ENCODE measurements at regions not wholly inside any gene's neighbourhood (a gene's known extent, or its start where the extent isn't known, plus 50 kb on each side); places are given as distances from the start of the nearest gene placed in this dataset.

- Histone ChIP-seq H3K4me3 (replicated peaks in 1 of 3; ENCODE audit: insufficient read depth in 1 of 3, low read depth in 1 of 3, low read length in 3 of 3) (no peak overlapping the region), H3K36me3 (ENCODE audit: control insufficient read depth in 2 of 2, extremely low read depth in 1 of 2, insufficient read depth in 2 of 2, low read length in 2 of 2) (no peaks in the 10 kb centered on the region), H2AFZ (ENCODE audit: low read depth, low read length) (no peak overlapping the region), H3K79me2 (ENCODE audit: control insufficient read depth, insufficient read depth, low read length) (no peaks in the 10 kb centered on the region), H3K27ac (ENCODE audit: insufficient read depth, low read depth, low read length) (no peak overlapping the region), H3K4me2 (ENCODE audit: insufficient read depth, low read length) (no peak overlapping the region), H3K4me1 (ENCODE audit: control insufficient read depth, extremely low read depth, insufficient read depth, low read length) (peaks cover 6% of the 10 kb centered on the region), H4K20me1 (replicated peaks; ENCODE audit: control insufficient read depth, extremely low read depth, insufficient read depth, low read length) (no peaks in the 10 kb centered on the region), H3K9me3 (replicated peaks; ENCODE audit: control insufficient read depth, insufficient read depth, low read length) (no peaks in the 10 kb centered on the region), H3K27me3 (ENCODE audit: control insufficient read depth in 2 of 2, insufficient read depth in 2 of 2, low read length in 2 of 2) (no peaks in the 10 kb centered on the region), H3K9me1 (replicated peaks; ENCODE audit: control insufficient read depth, extremely low read depth, insufficient read depth, low read length) (no peaks in the 10 kb centered on the region), H3K9ac (replicated peaks; ENCODE audit: extremely low read depth, insufficient read depth, low read length) (no peak overlapping the region)
- DNase-seq (ENCODE audit: low read depth, low spot score) (no peak), FAIRE-seq (no peak)
- intact Hi-C loops (cut with micrococcal nuclease) (no loop called here), dilution Hi-C loops (cut with MboI; ENCODE audit: extremely low pct_ligation_motif_present, low sequenced_read_pairs) (no loop called here)
- POLR2A ChIA-PET, result no interaction called here
- CTCF ChIA-PET, result no interaction called here
- no peak for TF ChIP-seq CTCF (IDR thresholded peaks at IDR 0.05; ENCODE audit: extremely low read depth in 1 of 2, insufficient read depth in 1 of 2, low read depth in 1 of 2, low read length in 2 of 2)
- TF ChIP-seq FOS (IDR thresholded peaks at IDR 0.05; ENCODE audit: borderline replicate concordance, insufficient read depth, low read length), result no peak
- TF ChIP-seq JUN (IDR thresholded peaks at IDR 0.05; ENCODE audit: borderline replicate concordance, insufficient read depth, insufficient read length, low read depth), result no peak
- TF ChIP-seq POLR2A (IDR thresholded peaks at IDR 0.05; ENCODE audit: low read depth, low read length), result no peak
- no peak for TF ChIP-seq POLR2AphosphoS5 (IDR thresholded peaks at IDR 0.05; ENCODE audit: insufficient read depth, low read depth, low read length)
- TF ChIP-seq GATA2 (IDR thresholded peaks at IDR 0.05; ENCODE audit: insufficient read depth, insufficient read length, low read depth, low read length), result no peak
- no peak for TF ChIP-seq EZH2 (IDR thresholded peaks at IDR 0.05; ENCODE audit: borderline replicate concordance, low read depth, low read length, severe bottlenecking)
- no peak for TF ChIP-seq MAX (IDR thresholded peaks at IDR 0.05; ENCODE audit: insufficient read depth, insufficient read length)
- TF ChIP-seq MYC (IDR thresholded peaks at IDR 0.05; ENCODE audit: low read depth, low read length), result no peak
- no TSS peak for BruUV-seq (replicated peaks)
Measured at GRCh38 chr7:12777257-12777656, 89.8 kb downstream of the ARL4A start.

All from endothelial cell of umbilical vein (primary cell).